Limb (tissue), 2 donors: ENCODE measurements at regions not wholly inside any gene's neighbourhood (a gene's known extent, or its start where the extent isn't known, plus 50 kb on each side); places are given as distances from the start of the nearest gene placed in this dataset.
"Not testable (repeated sequence)": the region's sequence is repeated elsewhere in the genome, so short reads cannot be mapped to it uniquely, and the experiment has no call there.

Experiments
- DNase-seq, 2 donors: peaks; one replicate each; pipeline ENCODE4 v3.0.0-alpha.2; 2016; ENCODE audit errors: extremely low spot score in 2 of 2

DNA sequence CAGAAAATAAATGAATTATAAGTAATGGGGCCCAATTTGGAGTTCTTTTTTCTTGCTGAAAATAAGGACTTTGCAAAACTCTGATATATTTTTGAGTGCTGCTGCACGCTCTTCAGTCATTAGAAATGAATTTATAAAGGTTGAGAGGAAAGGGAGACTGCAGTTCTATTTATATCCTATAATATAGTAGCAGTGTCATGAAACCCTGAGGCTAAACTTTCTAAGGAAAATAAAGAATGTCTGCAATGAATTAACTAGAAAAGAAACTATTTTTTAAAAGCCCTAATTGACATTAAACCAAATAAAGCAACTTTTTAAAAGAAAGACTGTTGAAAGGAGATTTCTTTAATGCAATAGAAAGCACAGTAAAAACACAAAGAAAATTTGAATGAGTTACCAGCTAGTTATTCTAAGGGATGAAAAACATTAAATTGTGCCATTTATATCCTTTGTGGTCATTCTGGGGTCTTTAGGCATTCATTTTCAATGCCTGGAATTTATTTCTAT, 1072.8 kb upstream of the TMEFF2 start:
- no peak for DNase-seq

- no peak for DNase-seq
Measured at GRCh38 chr2:193253014-193253530, 1058.3 kb upstream of the TMEFF2 start.

GRCh38 chr2:193251909-193252308, 1057.2 kb upstream of the TMEFF2 start:
- no peak for DNase-seq

DNA sequence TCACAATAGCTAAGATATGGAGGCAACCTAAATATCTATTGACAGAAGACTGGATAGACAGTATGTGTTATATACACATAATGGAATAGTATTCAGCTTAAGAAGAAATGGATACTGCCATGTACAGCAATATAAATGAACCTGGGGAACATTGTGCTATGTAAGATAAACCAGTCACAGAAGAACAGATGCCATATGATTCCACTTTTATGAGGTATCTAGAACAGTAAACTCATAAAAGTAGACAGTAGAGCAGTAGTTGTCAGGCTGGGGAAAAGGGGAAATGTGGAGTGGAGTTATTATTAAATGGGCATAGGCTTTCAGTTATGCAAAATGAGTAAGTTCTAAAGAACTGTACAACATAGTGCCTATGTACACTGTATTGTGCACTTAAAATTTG, 1055.7 kb upstream of the TMEFF2 start:
- no peak for DNase-seq

DNA sequence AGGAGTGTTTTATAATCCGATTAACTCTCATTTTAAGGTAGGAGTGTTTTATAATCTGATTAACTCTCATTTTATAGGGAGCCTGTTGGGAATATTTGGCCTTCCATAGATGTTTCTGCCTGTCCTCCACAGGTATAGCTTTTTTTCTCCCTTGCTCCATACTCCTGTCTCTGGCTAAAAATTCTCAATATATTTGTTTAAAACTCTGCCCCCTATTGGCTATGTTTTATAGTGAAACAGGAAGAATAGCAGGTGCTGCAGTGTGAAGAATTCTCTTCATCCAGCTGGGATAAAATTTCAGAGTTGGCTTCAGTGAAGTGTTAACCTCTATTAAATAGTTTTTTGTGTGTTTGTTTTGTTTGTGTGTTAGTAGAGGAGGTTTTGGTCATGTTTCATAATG, 1046.0 kb upstream of the TMEFF2 start:
- no peak for DNase-seq

DNA sequence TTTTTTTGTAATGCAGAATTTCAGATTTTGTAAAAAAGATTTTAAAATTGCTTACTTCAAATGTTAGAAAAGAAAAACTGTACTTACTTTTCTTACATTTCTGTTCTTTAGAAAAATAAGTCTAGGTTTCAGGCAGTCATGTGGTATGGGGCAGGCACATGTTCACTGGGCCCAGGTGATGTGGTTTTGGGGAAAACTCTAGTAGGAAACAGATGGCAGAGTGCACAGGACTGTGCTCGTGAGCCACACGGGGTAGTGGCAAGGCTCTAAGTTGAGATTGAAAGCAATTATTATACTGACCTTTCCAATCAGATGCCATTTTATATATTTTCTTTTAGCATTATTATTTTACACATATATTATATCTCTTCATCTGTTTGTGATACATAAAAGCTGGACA, 1036.9 kb upstream of the TMEFF2 start:
- no peak for DNase-seq

DNA sequence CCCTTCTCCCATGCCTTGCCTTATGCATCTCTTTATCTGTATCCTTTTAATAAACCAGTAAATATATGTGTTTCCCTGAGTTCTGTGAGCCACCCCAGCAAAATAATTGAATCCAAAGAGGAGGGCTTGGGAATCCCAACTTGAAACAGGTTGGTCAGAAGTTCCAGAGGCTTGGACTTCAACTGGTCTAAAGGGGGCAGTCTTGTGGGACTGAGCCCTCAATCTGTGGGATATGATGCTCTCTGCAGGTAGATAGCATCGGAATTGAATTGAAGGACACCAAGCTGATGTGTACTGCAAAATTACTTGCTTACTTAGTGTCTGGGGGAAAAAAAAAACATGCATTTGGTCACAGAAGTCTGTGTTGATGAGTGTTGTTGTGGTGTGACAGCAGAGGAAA, 1033.5 kb upstream of the TMEFF2 start:
- DNase-seq, result no peak

DNA sequence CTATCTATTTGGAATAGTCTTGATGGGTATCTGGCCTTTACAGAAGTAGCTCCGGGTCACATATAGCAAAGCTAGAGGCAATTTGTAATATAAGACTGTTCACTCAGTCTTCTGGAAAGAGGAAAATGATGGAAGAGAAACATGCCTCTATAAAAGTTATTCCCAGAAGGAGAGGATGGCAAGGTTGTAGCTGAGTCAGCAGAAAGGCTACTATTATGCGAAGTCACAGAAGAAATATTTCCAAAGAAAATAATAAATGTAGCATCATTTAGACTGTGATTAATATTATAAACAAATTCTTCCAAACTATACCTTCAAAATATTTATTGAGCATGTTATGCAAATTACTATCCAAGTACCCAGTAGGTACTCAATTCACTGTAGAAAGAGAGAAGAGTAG, 1027.7 kb upstream of the TMEFF2 start:
- no peak for DNase-seq

DNA sequence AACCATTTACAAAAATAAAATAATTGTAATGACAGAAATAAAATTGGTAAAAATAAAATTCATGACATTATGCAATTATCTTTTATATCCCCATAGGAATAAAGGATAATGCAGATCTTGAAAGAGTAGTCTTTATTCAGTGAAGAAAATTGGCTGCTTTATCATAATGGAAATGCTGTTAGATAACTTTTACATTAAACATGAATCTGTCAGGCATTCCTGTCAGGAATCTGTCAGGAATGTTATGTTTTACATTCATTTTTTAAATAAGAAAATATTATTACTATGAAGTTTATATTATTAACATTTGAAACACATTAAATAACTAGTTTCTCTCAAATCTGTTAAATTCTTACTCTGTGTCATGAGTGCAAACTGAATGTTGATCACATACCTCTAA, 1024.7 kb upstream of the TMEFF2 start:
- no peak for DNase-seq

DNA sequence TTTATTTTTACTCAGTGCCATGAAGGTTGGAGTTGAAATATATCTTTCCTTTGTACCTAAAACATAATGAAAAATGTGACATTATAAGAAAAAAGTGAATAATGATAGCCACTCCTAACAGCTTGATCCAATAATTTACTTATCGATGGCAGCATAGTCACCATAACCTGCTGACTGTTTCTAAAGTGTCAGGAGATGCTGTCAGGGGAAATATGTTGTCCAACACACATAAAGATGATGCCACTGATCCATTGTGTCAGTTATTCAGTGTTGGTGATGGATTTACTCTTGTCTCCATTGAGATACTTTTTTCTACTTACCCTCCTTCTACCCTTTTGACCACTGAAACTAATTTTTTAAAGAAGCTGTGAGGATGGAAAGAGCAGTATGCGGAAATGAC, 1006.9 kb upstream of the TMEFF2 start:
- no peak for DNase-seq

GRCh38 chr2:193199322-193199721, 1004.6 kb upstream of the TMEFF2 start:
- no peak for DNase-seq

DNA sequence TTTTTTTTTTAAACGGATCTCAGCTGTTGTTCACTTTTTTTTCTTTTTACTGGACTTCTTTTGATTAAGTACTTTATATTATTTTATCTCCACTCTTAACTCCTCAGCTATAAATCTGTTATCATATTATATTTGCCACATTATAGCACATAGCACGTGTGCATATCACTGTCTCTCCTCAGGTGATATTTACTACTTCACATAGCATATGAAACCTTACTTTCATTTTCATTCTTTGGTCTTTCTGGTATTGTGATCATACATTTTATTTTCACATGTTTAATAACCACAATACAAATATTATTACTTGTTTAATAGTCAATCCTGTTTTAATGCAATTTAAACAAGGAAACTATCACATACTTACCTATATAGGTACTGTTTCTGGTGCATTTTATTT, 993.1 kb upstream of the TMEFF2 start:
- no peak for DNase-seq

GRCh38 chr2:193170981-193171380, 976.2 kb upstream of the TMEFF2 start:
- not testable (repeated sequence) for DNase-seq

GRCh38 chr2:193156480-193156879, 961.7 kb upstream of the TMEFF2 start:
- no peak for DNase-seq

GRCh38 chr2:193154076-193154475, 959.3 kb upstream of the TMEFF2 start:
- DNase-seq, result no peak

- DNase-seq, result no peak
Measured at GRCh38 chr2:193153576-193153975, 958.8 kb upstream of the TMEFF2 start.

DNA sequence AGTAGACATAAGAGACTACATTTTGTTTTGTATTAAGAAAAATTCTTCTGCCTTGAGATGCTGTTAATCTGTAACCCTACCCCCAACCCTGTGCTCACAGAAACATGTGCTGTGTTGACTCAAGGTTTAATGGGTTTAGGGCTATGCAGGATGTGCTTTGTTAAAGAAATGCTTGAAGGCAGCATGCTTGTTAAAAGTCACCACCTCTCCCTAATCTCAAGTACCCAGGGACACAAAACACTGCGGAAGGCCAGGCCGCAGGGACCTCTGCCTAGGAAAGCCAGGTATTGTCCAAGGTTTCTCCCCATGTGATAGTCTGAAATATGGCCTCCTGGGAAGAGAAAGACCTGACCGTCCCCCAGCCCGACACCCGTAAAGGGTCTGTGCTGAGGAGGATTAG, 947.7 kb upstream of the TMEFF2 start:
- DNase-seq, result not testable (repeated sequence)

DNA sequence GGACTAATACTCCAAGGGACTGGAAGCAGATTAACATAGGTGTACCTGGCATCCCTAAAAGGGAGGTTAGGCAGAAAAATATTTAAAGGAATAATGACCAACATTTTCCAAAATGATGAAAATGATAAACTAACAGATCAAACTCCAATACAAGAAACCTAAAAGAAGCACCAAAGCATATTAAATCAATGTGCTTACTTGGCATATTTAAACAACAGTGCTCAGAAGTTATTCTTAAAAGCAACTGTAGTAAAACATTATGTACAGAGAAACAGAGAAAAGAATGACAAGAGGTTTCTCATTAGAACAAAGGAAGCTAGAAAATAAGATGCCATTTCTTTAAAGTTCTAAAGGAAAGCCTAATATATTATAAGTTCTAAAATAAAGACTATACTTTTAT, 947.3 kb upstream of the TMEFF2 start:
- DNase-seq, result no peak

GRCh38 chr2:193140895-193141294, 946.2 kb upstream of the TMEFF2 start:
- not testable (repeated sequence) for DNase-seq

GRCh38 chr2:193124815-193125214, 930.1 kb upstream of the TMEFF2 start:
- DNase-seq, result no peak

DNA sequence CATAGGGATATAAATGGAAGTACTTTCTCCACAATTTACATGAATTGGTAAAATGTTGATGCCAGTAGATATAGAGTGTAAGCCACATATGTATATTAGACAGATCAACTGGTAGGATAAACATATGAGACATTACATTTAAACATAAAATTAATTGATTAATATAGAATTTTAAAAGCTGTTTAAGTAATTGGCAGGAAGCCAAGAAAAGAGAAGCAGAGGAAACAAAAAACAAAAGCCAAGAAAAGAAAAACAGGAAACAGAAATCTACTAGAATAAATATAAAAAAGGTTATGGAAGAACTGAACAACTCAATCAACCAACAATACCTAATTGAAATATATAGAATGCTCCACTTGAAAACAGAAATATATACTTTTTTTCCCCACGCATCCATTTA, 920.1 kb upstream of the TMEFF2 start:
- DNase-seq, result no peak

DNA sequence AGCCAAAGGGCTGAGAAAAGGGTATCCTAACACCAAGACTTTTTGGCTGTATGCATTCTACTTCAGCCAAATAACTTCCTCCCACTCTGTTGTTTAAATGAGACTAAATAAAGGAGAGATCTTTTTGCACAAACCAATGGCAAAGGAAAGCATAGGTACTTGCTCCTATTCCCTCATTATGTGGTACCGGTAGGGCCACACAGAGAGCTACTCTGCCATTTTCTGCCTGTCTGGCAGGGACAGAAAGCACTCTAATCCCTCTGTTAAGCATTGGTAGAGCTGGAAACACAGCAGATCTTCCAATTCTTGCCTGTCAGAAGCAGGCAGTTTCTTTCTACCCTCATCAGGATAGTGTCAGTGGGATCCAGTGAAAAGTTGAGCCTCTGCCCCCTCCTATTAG, 918.3 kb upstream of the TMEFF2 start:
- DNase-seq, result no peak

DNA sequence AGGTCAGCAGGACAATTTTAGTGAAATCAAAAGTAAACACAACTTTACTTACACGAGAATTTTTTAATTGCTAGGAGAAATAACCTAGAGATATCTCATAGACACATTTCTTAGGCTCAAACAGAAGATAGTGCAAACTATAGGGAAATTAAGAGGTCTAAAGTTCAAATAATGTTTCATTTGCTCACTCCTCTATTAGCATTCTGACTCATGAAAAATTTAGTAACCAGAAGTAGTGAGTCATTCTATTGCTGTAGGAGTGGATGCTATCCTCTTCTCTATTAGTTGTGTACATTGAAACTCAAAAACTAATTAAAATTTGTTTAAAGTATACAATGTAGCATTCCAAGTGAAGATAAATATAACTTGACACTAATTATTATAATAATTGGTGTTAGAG, 908.3 kb upstream of the TMEFF2 start:
- no peak for DNase-seq

GRCh38 chr2:193101591-193101990, 906.9 kb upstream of the TMEFF2 start:
- DNase-seq, result peak in 1 of 2 donors; percentile 19
